Epidermal melanocyte (primary cell): ENCODE measurements at regions not wholly inside any gene's neighbourhood (a gene's known extent, or its start where the extent isn't known, plus 50 kb on each side); places are given as distances from the start of the nearest gene placed in this dataset.

Experiments used
- DNase-seq: peaks from one replicate; pipeline ENCODE4 v3.0.0; 2011; ENCODE audit warnings: low spot score; ENCODE audit not compliant: insufficient read length

- DNase-seq = no peak
These were observed 132.1 kb downstream of the PALM2AKAP2 start for GRCh38 chr9:109912082-109912582.

DNA sequence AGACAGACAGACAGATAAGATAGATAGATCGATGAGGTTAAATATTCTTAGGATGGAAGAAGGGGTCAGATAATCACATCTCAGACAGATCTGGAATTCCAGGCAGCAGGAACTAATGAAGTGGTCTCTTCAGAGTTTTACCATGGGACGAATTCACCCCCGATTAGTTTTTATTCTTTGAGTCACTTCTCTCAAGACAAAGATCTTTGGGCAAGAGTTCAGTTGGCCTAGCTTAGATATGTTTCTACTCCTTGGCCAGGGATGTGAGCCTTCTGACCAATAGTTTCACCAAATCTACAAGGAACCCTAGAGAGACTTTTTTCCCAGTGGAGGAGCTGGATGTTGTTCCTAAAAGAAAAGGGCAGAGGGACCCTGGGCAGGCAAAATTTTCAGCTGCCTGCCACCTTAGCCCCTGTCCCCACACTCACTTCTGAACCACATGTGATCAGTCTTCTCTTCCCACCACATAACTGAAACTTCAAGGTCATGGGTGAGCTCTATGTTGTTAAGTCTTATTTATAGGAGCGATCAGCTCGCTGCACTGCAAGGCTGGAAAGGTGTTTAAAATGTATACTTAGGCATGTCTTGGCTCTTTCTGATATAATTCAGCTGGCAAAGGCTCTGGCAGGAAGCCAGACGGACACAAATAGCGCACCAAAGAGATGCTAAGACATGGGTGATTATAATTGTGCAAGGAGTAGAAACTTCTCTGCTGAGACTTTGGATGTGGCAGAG, 132.9 kb downstream of the PALM2AKAP2 start:
- no peak for DNase-seq

GRCh38 chr9:109913461-109913810, 133.4 kb downstream of the PALM2AKAP2 start:
- DNase-seq = no peak

GRCh38 chr9:109914280-109915027, 134.5 kb downstream of the PALM2AKAP2 start:
- DNase-seq = no peak

GRCh38 chr9:109916316-109916715, 136.3 kb downstream of the PALM2AKAP2 start:
- DNase-seq = no peak

DNA sequence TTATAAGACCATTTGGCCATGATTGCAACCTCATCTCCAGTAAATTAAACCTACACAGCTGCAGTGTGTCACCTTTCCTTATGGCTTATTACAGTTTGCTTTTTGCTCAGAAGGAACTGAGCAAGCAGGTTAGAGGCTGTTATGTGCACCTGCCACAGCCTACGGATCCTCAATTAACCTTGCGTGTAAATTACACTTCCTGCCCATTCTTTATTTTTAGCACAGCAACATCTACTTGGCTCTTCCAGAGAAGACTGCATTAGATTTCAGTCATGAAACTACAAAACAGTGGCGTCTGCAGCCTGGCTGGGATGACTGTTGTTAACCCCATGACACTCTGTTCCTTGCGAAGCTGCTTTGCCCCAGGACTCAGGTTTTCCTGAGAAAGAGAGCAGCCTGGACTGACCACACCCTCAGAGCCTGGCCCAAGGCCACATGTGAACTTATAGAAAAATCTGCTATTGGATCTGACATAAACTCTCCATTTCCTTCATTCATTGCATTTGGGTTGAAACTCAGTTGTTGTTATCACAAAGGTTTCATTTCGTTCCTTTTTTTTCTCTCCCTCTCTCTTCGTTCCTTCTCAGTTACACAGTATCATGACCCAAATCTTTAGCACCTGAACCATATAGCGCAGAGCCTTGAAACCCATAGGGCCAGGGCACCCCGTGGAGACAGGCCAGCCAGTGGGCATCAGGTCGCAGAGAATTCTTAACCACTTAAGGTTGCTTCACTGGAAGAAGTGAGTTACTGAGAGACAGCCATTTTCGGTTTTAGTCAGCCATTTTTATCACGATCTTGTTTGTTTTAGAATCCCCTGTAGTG, 138.6 kb downstream of the PALM2AKAP2 start:
- DNase-seq = no peak

DNA sequence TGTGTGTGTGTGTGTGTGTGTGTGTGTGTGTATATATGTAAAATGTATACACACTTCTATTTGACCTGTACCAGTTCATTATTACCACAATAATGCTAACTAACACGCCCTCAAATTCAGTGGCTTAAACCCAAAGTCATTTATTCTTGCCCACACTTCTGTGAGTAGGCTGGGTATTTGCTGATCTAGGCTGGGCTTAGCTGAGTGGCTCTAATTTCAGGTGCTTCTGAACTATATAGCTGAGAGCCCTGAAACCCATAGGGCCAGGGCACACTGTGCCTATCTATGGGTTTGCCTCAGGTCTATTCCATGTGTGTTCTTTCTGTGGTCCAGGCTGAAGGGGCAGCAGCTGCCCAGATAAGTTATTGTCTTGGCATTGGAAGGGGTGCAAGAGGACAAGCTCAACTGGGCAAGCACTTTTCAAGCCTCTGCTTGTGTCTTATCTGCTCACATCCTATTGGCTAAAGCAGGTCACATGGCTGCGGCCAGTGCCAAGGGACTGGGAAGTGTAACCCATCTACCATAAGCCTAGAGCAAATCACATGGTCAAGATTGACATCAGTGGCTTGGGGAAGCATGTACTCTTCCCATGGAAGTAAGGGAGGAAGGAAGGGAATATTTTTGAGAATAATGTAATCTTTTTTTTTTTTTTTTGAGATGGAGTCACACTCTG, 139.9 kb downstream of the PALM2AKAP2 start:
- DNase-seq = no peak

DNA sequence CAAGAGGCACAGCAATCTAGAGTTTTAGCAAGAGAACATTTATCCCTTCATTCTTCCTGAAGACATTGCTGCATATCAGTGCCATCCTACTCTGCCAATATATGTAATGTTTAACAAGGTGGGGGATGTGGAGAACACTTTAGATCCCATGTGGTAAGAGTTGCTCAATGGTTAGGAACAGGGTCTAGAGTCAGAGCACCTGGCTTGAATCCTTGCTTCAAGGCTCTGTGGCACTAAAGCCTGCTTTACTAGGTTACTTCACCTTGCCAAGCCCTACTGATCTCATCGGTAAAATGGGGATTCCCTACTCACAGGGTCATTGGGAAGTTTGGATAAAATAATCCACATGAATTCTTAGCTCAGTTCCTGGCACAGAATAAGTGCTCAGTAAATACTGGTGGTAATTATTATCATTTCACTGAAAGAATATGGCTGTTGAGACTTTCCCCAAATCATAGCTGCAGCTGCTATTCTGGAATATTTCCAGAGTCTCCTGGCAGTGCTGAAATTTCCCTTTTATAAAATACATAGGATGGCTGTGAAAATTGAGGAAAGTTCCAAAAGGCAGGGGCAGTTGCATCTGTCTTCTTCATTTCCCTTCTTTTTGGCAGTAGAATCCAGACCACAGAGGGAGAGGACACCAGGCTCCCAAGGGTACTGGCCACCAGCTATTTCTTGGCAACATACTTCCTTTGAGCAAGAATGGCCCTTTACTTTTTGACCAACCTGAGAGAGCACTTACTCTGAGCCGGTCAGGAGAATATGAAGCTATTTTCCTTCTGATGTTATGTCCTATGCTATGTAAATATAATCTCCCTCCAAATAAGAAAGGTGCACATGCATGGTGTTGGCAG, 142.8 kb downstream of the PALM2AKAP2 start:
- no peak for DNase-seq

DNA sequence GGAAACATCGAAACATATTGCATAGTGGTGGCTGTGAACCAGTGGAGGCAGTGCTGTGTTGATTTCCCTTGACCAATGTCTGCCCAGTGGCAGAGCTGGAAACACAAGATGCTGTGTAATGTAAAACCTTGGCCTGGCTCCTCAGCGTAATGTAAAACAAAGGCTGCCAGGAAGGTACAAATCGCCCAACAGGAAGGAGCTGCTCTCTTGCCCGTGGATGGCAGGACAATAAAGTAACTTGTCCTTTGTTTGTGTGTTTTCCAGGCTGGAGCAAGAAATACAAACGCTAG, 143.4 kb downstream of the PALM2AKAP2 start:
- DNase-seq = no peak

GRCh38 chr9:109923806-109924205, 143.8 kb downstream of the PALM2AKAP2 start:
- no peak for DNase-seq

DNA sequence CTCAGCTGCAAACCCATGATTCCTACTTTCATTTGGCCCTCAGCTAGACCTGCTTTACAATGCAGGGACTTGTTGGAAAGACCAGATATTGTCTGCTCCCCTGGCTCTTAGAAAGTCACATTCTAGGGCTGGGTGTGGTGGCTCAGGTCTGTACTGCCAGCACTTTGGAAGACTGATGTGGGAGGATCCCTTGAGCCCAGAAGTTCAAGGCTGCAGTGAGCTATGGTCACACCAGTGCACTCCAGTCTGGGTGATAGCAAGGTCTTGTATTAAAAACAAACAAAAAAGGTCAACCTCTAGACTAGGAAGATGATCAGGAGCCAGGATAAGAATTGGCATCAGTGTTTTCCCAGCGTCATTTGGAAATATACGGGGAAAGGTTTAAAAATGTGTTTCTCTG, 145.8 kb downstream of the PALM2AKAP2 start:
- DNase-seq = no peak

DNA sequence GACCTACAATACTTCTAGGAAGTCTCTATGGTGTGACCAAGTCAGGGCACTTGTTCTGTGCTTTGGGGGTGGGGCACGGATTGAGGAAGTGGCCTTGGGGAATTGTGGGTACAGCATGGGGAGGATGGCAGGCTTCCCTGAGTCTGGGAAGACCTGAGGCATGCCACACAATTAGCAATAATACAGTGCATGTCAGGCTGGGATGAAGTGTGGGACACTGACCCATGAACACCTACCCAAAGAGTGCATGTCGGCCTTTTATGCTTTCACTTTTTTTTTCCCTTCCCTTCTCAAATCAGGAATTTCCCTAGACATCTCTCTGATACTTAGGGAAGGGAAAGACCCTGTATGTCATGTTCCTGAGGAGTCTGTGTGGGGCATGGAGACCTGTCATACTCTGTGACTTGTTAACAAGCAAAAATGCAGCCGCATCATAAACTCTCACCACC, 146.4 kb downstream of the PALM2AKAP2 start:
- no peak for DNase-seq

DNA sequence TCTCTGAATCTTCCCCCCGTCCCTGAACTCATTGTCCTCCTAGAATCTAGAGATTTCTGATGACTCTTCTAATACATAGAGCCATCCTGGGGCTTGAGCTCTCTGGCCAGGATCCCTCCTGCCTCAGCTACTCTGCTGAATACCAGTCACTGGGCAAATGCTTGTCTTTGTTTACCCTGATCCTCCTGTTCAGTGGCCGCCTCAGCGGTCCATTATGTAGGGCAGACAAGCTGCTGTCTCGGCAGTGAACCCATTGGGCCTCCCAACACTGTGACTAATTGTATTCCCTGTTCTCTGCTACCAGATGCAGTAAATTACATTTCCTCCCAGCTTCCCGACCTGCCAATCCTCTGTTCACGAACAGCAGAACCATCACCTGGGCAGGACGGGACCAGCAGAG, 151.6 kb downstream of the PALM2AKAP2 start:
- no peak for DNase-seq

DNA sequence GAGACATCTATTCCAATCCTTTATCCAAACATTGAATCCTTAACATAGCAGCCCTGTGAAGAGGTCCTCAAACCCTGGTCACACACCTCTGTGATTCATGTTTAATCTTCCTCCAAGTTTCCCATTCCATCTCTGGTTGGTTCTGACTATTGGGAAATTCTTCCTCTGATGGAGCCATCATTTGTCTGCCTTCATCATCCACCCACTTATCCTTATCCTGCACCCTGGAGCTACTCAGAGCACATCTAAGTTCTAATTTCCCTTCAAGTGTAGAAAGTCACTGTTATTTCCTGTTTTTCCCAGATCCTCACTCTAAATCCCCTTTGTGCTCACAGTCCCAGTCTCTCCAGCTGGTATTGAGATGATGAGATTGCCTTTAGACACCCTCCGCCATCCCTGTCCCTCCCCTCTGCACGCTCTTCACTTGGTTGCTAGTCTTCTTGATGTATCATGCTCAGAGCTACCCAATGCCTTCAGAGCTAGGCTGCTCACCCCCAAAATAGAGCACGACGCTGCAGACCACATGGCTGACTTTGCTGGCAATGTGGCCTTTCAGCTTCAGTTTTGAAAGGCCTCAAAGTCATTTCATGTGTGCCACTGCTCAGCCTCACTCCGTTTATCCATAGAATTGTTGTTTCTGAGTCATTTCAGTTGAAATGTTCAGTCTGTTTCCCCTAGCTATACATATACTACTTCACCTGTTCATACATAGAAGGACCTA, 154.3 kb downstream of the PALM2AKAP2 start:
- DNase-seq = no peak

DNA sequence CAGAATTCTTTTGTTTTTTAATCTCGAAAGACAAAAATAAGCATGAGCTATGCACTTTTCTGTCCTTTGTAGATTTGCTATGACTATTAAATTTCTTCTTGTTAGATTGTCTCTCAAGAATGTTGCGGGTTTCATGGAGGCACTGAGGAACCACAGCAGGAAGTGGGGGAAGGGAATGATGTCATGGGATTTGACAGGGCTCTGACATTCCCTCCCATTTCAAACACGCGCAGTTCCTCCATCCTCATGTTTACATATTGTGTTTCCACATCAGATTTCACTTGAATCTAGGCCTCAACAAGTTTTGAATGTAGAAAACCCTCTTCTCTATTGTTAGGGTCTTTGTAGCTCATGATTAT, 154.8 kb downstream of the PALM2AKAP2 start:
- DNase-seq = no peak

DNA sequence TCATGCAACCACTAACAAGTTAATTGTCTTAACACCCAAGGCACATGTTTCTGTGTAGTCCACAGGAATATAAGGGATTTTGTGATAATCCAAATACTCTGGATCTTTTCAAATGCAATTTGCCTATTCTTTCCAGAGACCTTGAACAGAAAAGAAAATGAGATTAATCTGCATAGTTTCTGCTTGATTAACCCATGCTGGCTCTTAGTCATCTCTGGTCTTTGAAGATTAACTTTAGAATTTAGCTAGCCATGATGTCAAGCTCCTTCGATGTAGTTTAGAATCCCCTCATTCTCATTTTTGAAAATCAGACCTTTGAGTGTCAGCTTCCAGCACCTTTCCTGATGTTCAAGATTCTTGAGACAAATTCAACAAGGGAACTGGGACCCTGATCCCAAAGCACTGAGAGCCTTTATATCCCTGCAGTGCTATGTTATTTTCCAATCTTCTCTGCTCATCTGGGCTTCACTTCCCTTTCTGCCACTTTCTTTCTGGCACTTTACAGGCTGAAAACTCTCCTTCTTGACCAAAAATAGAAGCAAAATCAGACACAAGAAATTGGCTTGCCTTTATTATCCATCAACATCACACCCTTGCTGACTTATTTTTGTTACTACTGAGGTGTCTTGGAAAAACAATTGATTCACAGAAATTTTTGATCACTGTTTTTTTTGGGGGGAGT, 155.5 kb downstream of the PALM2AKAP2 start:
- DNase-seq = no peak

GRCh38 chr9:109937861-109938453, 158.0 kb downstream of the PALM2AKAP2 start:
- DNase-seq = no peak

- DNase-seq = no peak
These were observed 159.8 kb downstream of the PALM2AKAP2 start for GRCh38 chr9:109939698-109940342.

DNA sequence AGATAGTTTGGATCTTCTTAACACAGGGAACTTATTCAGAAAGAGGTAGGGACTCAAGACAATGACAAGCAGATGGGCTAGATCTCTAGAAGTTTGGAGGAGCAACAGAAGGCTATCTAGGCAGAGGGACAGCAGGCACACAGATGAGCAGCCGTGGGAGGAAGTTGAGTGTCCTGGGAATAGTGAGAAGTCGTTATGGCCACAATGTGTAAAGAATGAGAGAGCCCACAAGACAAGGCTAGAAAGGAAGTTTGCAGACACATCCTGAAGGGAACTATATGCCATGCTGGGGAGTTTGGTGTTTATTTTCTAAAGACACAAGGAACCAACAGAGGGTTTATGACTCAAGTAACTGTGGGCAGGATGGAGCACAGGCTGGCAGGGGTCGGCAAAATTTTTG, 160.6 kb downstream of the PALM2AKAP2 start:
- no peak for DNase-seq
